ENCODE measurements at regions not wholly inside any gene's neighbourhood (a gene's known extent, or its start where the extent isn't known, plus 50 kb on each side); places are given as distances from the start of the nearest gene placed in this dataset.

GRCh38 chr13:73779881-73780280, 354.3 kb downstream of the KLF12 start:
- DNase-seq, result no peak

GRCh38 chr13:73778242-73778864, 355.9 kb downstream of the KLF12 start:
- DNase-seq, result no peak

GRCh38 chr13:73777134-73777533, 357.1 kb downstream of the KLF12 start:
- no peak for DNase-seq

- DNase-seq, result no peak
Measured at GRCh38 chr13:73776151-73776785, 357.9 kb downstream of the KLF12 start.

GRCh38 chr13:73773168-73773549, 361.0 kb downstream of the KLF12 start:
- no peak for DNase-seq

GRCh38 chr13:73772449-73773167, 361.6 kb downstream of the KLF12 start:
- no peak for DNase-seq

GRCh38 chr13:73767747-73768315, 366.4 kb downstream of the KLF12 start:
- no peak for DNase-seq

GRCh38 chr13:73767191-73767741, 366.9 kb downstream of the KLF12 start:
- DNase-seq, result no peak

- DNase-seq, result peak; percentile 74
Measured at GRCh38 chr13:73765651-73766384, 368.4 kb downstream of the KLF12 start.

- no peak for DNase-seq
Measured at GRCh38 chr13:73759434-73759833, 374.8 kb downstream of the KLF12 start.

- no peak for DNase-seq
Measured at GRCh38 chr13:73757481-73758233, 376.5 kb downstream of the KLF12 start.

GRCh38 chr13:73754727-73755292, 379.4 kb downstream of the KLF12 start:
- no peak for DNase-seq

- DNase-seq, result no peak
Measured at GRCh38 chr13:73754241-73754640, 380.0 kb downstream of the KLF12 start.

GRCh38 chr13:73751290-73751689, 382.9 kb downstream of the KLF12 start:
- DNase-seq, result no peak

- DNase-seq, result no peak
Measured at GRCh38 chr13:73748404-73748803, 385.8 kb downstream of the KLF12 start.

GRCh38 chr13:73745190-73745589, 389.0 kb downstream of the KLF12 start:
- DNase-seq, result no peak

- no peak for DNase-seq
Measured at GRCh38 chr13:73742982-73743381, 391.2 kb downstream of the KLF12 start.

GRCh38 chr13:73741742-73742141, 392.5 kb downstream of the KLF12 start:
- DNase-seq, result no peak

GRCh38 chr13:73741111-73741510, 393.1 kb downstream of the KLF12 start:
- no peak for DNase-seq

GRCh38 chr13:73740666-73741065, 393.5 kb downstream of the KLF12 start:
- no peak for DNase-seq

- DNase-seq, result no peak
Measured at GRCh38 chr13:73739394-73739793, 394.8 kb downstream of the KLF12 start.

- DNase-seq, result no peak
Measured at GRCh38 chr13:73738626-73739025, 395.6 kb downstream of the KLF12 start.
